HepG2 (cell line): ENCODE measurements at regions not wholly inside any gene's neighbourhood (a gene's known extent, or its start where the extent isn't known, plus 50 kb on each side); places are given as distances from the start of the nearest gene placed in this dataset.

Experiments used
- ELF4 ChIP-seq: sonication (generic); formaldehyde crosslinking; IDR thresholded peaks from 2 replicates; pipeline ENCODE4 v1.5.0; 2020; ENCODE audit warnings: missing genetic modification reagents, mild to moderate bottlenecking, moderate library complexity, borderline replicate concordance
- ERF ChIP-seq: IDR thresholded peaks from 2 replicates; pipeline ENCODE4 v1.6.1; 2018; ENCODE audit warnings: missing biosample characterization, missing genetic modification reagents
- FIP1L1 ChIP-seq: fragments of 200-400 bp; formaldehyde crosslinking; IDR thresholded peaks from 2 replicates; pipeline ENCODE4 v1.6.1; 2018; ENCODE audit warnings: low read depth, mild to moderate bottlenecking, low read length, moderate library complexity, borderline replicate concordance; ENCODE audit not compliant: insufficient read depth
- FOXJ3 ChIP-seq: sonication (generic); formaldehyde crosslinking; IDR thresholded peaks from 2 replicates; pipeline ENCODE4 v1.4.0; 2020; ENCODE audit warnings: missing genetic modification reagents, mild to moderate bottlenecking, borderline replicate concordance
- IKZF4 ChIP-seq: sonication (generic); formaldehyde crosslinking; IDR thresholded peaks from 2 replicates; pipeline ENCODE4 v1.5.1; 2020; ENCODE audit warnings: borderline replicate concordance, mild to moderate bottlenecking, low read depth, missing genetic modification reagents; ENCODE audit errors: not compliant biosample characterization
- KLF16 ChIP-seq, 2 experiments: sonication (generic) in 1 of 2; formaldehyde crosslinking in 1 of 2; IDR thresholded peaks; 2 replicates each; pipeline versions ENCODE4 v1.6.1 to v1.8.0; 2016 to 2023; ENCODE audit warnings: missing genetic modification reagents in 2 of 2, missing compliant biosample characterization in 1 of 2
- KLF6 ChIP-seq: IDR thresholded peaks from 2 replicates; pipeline ENCODE4 v1.8.0; 2016; ENCODE audit warnings: missing biosample characterization, missing genetic modification reagents
- MATR3 ChIP-seq: sonication (generic); formaldehyde crosslinking; IDR thresholded peaks from 2 replicates; pipeline ENCODE4 v1.4.0; 2020; ENCODE audit warnings: missing genetic modification reagents
- MED1 ChIP-seq: sonication (generic); formaldehyde crosslinking; IDR thresholded peaks from 2 replicates; pipeline ENCODE4 v1.4.0; 2020; ENCODE audit warnings: missing genetic modification reagents
- NFIC ChIP-seq: IDR thresholded peaks from 2 replicates; pipeline ENCODE4 v1.6.1; 2012; ENCODE audit warnings: mild to moderate bottlenecking, low read length, inconsistent platforms
- NR2F1 ChIP-seq, 2 experiments: fragments of 450-650 bp in 1 of 2; formaldehyde crosslinking in 1 of 2; IDR thresholded peaks; 2 replicates each; pipeline versions ENCODE4 v1.5.0 to v1.6.1; 2016 to 2020; ENCODE audit warnings: mild to moderate bottlenecking in 1 of 2, missing compliant biosample characterization in 1 of 2, missing genetic modification reagents in 1 of 2, moderate library complexity in 1 of 2
- REXO4 ChIP-seq: sonication (generic); formaldehyde crosslinking; IDR thresholded peaks from 2 replicates; pipeline ENCODE4 v1.8.0; 2022; ENCODE audit warnings: missing genetic modification reagents, mild to moderate bottlenecking, borderline replicate concordance
- SOX6 ChIP-seq, 2 experiments: fragments of 450-650 bp in 1 of 2; sonication (generic) in 1 of 2; formaldehyde crosslinking in 1 of 2; IDR thresholded peaks; 2 replicates each; pipeline versions ENCODE4 v1.4.0 to v1.6.1; 2017 to 2020; ENCODE audit warnings: antibody characterized with exemption in 1 of 2, mild to moderate bottlenecking in 1 of 2, missing genetic modification reagents in 1 of 2
- TBX2 ChIP-seq: sonication (generic); formaldehyde crosslinking; IDR thresholded peaks from 2 replicates; pipeline ENCODE4 v1.5.0; 2020; ENCODE audit warnings: missing genetic modification reagents, mild to moderate bottlenecking, borderline replicate concordance
- THYN1 ChIP-seq: sonication (generic); formaldehyde crosslinking; IDR thresholded peaks from 2 replicates; pipeline ENCODE4 v1.8.1; 2023; ENCODE audit warnings: low read depth, mild to moderate bottlenecking, moderate library complexity, missing genetic modification reagents, borderline replicate concordance
- ZMYM3 ChIP-seq: sonication (generic); formaldehyde crosslinking; IDR thresholded peaks from 2 replicates; pipeline ENCODE4 v1.5.1; 2020; ENCODE audit warnings: mild to moderate bottlenecking, missing genetic modification reagents
- ZNF160 ChIP-seq: sonication (generic); formaldehyde crosslinking; IDR thresholded peaks from 2 replicates; pipeline ENCODE4 v1.8.0; 2022; ENCODE audit warnings: mild to moderate bottlenecking, inconsistent platforms, missing genetic modification reagents
- ZNF17 ChIP-seq: sonication (generic); formaldehyde crosslinking; IDR thresholded peaks from 2 replicates; pipeline ENCODE4 v1.5.0; 2020; ENCODE audit warnings: mild to moderate bottlenecking, missing genetic modification reagents
- ZNF263 ChIP-seq: sonication (generic); formaldehyde crosslinking; IDR thresholded peaks from 2 replicates; pipeline ENCODE4 v1.4.0; 2020; ENCODE audit warnings: missing genetic modification reagents
- ZNF773 ChIP-seq: sonication (generic); formaldehyde crosslinking; IDR thresholded peaks from 2 replicates; pipeline ENCODE4 v1.4.0; 2020; ENCODE audit warnings: missing genetic modification reagents, borderline replicate concordance
- ZNF839 ChIP-seq: sonication (generic); formaldehyde crosslinking; IDR thresholded peaks from 2 replicates; pipeline ENCODE4 v1.4.0; 2020; ENCODE audit warnings: missing genetic modification reagents, mild to moderate bottlenecking, borderline replicate concordance
- ZSCAN21 ChIP-seq: sonication (generic); formaldehyde crosslinking; IDR thresholded peaks from 2 replicates; pipeline ENCODE4 v1.8.0; 2022; ENCODE audit warnings: mild to moderate bottlenecking, missing genetic modification reagents, moderate library complexity, borderline replicate concordance
- TF ChIP-seq, protein P1 (sequence below): sonication (generic); formaldehyde crosslinking; IDR thresholded peaks from 2 replicates; pipeline ENCODE4 v1.8.1; 2023; ENCODE audit warnings: missing genetic modification reagents, mild to moderate bottlenecking, borderline replicate concordance
- TF ChIP-seq, protein P2 (sequence below): IDR thresholded peaks from 2 replicates; pipeline ENCODE4 v1.4.0; 2020; ENCODE audit warnings: mild to moderate bottlenecking, missing genetic modification reagents
- TF ChIP-seq, protein P3 (sequence below): sonication (generic); formaldehyde crosslinking; IDR thresholded peaks from 2 replicates; pipeline ENCODE4 v1.8.0; 2022; ENCODE audit warnings: mild to moderate bottlenecking, missing genetic modification reagents; ENCODE audit not compliant: insufficient replicate concordance

DNA sequence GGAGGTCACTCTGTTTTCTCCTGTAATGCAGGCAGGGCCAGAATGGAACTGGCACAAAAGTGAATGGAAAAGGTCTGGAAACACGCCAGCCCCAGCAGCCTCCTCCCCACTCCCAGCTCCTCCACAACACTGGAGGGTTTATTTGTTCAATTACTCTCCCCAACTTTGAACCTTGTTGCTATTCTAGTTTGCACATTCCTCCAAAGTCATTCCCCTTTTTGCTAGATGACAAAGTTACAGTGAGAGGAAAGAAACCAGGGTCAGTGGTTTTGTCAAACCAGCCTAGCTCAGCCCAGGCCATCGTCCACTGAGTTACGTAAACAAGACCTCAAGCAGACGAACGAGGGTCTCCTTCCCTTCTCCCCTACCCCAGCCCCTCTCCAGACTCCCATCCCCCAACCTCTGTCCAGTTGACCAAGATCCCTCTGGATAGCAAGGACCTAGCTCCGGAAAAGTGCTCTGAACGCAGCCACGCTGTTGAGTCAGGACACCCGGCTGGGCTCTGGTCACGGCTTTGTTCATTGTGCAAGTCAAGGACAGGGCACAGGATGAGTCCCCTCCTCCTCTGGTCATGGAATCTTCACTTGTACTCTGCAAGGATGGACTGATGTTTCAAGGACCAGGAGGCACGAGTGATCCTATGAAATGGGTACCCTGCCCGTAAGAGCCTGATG, 180.0 kb downstream of the USP12 start (continued):
- TF ChIP-seq ZMYM3 (CRISPR knock-in tag) (peak; percentile 20; the same call in 1 of the 2 replicates), ZSCAN21 (CRISPR knock-in tag) (no peak), ZNF17 (CRISPR knock-in tag) (no peak), FOXJ3 (peak; percentile 87), THYN1 (CRISPR knock-in tag) (no peak), ZNF160 (CRISPR knock-in tag) (no peak), NR2F1 (CRISPR knock-in tag; IDR thresholded peaks at IDR 0.05) (no peak), TBX2 (0 out of 2 replicates have a peak, but pooled peaks have one; percentile 55), ERF (CRISPR knock-in tag) (peak; percentile 45; the same call in 1 of the 2 replicates), FIP1L1 (no peak), KLF6 (no peak), ZNF773 (CRISPR knock-in tag) (no peak), ZNF839 (CRISPR knock-in tag) (no peak; the same call in 1 of the 2 replicates), NFIC (peak; percentile 71; the same call in 1 of the 2 replicates), ZNF263 (peak; percentile 99), ELF4 (CRISPR knock-in tag) (no peak), REXO4 (CRISPR knock-in tag) (no peak), MED1 (CRISPR knock-in tag) (peak; percentile 78), IKZF4 (CRISPR knock-in tag) (no peak), MATR3 (CRISPR knock-in tag) (no peak), SOX6 (IDR thresholded peaks at IDR 0.05) (no peak), SOX6 (CRISPR knock-in tag; IDR thresholded peaks at IDR 0.05) (peak; percentile 83), KLF16 (CRISPR knock-in tag; IDR thresholded peaks at IDR 0.05) (no peak; a peak in 1 of 4 replicates)
- TF ChIP-seq, protein P1, sequence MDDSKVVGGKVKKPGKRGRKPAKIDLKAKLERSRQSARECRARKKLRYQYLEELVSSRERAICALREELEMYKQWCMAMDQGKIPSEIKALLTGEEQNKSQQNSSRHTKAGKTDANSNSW, result no peak
- TF ChIP-seq, protein P2, sequence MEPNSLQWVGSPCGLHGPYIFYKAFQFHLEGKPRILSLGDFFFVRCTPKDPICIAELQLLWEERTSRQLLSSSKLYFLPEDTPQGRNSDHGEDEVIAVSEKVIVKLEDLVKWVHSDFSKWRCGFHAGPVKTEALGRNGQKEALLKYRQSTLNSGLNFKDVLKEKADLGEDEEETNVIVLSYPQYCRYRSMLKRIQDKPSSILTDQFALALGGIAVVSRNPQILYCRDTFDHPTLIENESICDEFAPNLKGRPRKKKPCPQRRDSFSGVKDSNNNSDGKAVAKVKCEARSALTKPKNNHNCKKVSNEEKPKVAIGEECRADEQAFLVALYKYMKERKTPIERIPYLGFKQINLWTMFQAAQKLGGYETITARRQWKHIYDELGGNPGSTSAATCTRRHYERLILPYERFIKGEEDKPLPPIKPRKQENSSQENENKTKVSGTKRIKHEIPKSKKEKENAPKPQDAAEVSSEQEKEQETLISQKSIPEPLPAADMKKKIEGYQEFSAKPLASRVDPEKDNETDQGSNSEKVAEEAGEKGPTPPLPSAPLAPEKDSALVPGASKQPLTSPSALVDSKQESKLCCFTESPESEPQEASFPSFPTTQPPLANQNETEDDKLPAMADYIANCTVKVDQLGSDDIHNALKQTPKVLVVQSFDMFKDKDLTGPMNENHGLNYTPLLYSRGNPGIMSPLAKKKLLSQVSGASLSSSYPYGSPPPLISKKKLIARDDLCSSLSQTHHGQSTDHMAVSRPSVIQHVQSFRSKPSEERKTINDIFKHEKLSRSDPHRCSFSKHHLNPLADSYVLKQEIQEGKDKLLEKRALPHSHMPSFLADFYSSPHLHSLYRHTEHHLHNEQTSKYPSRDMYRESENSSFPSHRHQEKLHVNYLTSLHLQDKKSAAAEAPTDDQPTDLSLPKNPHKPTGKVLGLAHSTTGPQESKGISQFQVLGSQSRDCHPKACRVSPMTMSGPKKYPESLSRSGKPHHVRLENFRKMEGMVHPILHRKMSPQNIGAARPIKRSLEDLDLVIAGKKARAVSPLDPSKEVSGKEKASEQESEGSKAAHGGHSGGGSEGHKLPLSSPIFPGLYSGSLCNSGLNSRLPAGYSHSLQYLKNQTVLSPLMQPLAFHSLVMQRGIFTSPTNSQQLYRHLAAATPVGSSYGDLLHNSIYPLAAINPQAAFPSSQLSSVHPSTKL, result peak; percentile 49
- TF ChIP-seq, protein P3, sequence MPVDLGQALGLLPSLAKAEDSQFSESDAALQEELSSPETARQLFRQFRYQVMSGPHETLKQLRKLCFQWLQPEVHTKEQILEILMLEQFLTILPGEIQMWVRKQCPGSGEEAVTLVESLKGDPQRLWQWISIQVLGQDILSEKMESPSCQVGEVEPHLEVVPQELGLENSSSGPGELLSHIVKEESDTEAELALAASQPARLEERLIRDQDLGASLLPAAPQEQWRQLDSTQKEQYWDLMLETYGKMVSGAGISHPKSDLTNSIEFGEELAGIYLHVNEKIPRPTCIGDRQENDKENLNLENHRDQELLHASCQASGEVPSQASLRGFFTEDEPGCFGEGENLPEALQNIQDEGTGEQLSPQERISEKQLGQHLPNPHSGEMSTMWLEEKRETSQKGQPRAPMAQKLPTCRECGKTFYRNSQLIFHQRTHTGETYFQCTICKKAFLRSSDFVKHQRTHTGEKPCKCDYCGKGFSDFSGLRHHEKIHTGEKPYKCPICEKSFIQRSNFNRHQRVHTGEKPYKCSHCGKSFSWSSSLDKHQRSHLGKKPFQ (CRISPR knock-in tag), result peak; percentile 43
